Neuronal stem cell (in vitro differentiated cells): ENCODE measurements at regions not wholly inside any gene's neighbourhood (a gene's known extent, or its start where the extent isn't known, plus 50 kb on each side); places are given as distances from the start of the nearest gene placed in this dataset.

Experiments used
- DNase-seq: peaks from one replicate; pipeline ENCODE4 v3.0.0-alpha.2; 2013; ENCODE audit warnings: low spot score
- H2AFZ ChIP-seq: one replicate; pipeline ENCODE4 v1.6.1; 2013; ENCODE audit warnings: mild to moderate bottlenecking, low read length, inconsistent platforms
- H2AK5ac ChIP-seq: 2 replicates; pipeline ENCODE4 v1.6.1; 2013; ENCODE audit warnings: low read depth, mild to moderate bottlenecking, inconsistent platforms, low read length, moderate library complexity, mixed read lengths
- H2BK120ac ChIP-seq: 2 replicates; pipeline ENCODE4 v1.6.1; 2013; ENCODE audit warnings: low read depth, mild to moderate bottlenecking, inconsistent platforms, low read length, moderate library complexity, mixed read lengths
- H2BK12ac ChIP-seq: one replicate; pipeline ENCODE4 v1.6.1; 2013; ENCODE audit warnings: low read length, inconsistent platforms
- H2BK15ac ChIP-seq: 2 replicates; pipeline ENCODE4 v1.6.1; 2013; ENCODE audit warnings: mild to moderate bottlenecking, low read length, inconsistent platforms, mixed read lengths
- H2BK5ac ChIP-seq: one replicate; pipeline ENCODE4 v1.6.1; 2013; ENCODE audit warnings: inconsistent platforms, mild to moderate bottlenecking, low read length, moderate library complexity
- H3K14ac ChIP-seq: one replicate; pipeline ENCODE4 v1.6.1; 2013; ENCODE audit warnings: low read length, inconsistent platforms
- H3K18ac ChIP-seq: 2 replicates; pipeline ENCODE4 v1.6.1; 2013; ENCODE audit warnings: low read length, inconsistent platforms
- H3K23ac ChIP-seq: 2 replicates; pipeline ENCODE4 v1.6.1; 2013; ENCODE audit warnings: low read depth, mild to moderate bottlenecking, mixed read lengths, low read length, inconsistent platforms; ENCODE audit not compliant: poor library complexity
- H3K27ac ChIP-seq: replicated peaks from 3 replicates; pipeline ENCODE4 v1.5.1; 2013; ENCODE audit warnings: low read length, inconsistent platforms
- H3K27me3 ChIP-seq, 3 experiments: 2 replicates each; pipeline ENCODE4 v1.6.1; 2013; ENCODE audit warnings: low read length in 3 of 3, mild to moderate bottlenecking in 2 of 3, inconsistent platforms in 1 of 3, low read depth in 1 of 3, mixed read lengths in 1 of 3, moderate library complexity in 1 of 3; ENCODE audit not compliant: control insufficient read depth in 3 of 3, insufficient read depth in 3 of 3
- H3K36me3 ChIP-seq, 2 donors: replicated peaks in 1 of 2; 2 replicates each; pipeline ENCODE4 v1.6.1; 2013; ENCODE audit warnings: low read length in 2 of 2; ENCODE audit not compliant: control insufficient read depth in 2 of 2, insufficient read depth in 2 of 2
- H3K4ac ChIP-seq: 2 replicates; pipeline ENCODE4 v1.6.1; 2013; ENCODE audit warnings: inconsistent platforms, mild to moderate bottlenecking, low read length, moderate library complexity
- H3K4me1 ChIP-seq, 2 donors: 1 replicate in 1 of 2; 2 replicates in 1 of 2; pipeline ENCODE4 v1.6.1; 2013; ENCODE audit warnings: low read length in 2 of 2, low read depth in 1 of 2; ENCODE audit not compliant: control insufficient read depth in 2 of 2, insufficient read depth in 1 of 2
- H3K4me2 ChIP-seq: one replicate; pipeline ENCODE4 v1.6.1; 2013; ENCODE audit warnings: mild to moderate bottlenecking, low read length, inconsistent platforms; ENCODE audit not compliant: insufficient read depth, poor library complexity, severe bottlenecking
- H3K4me3 ChIP-seq, 2 donors: 2 replicates each; pipeline ENCODE4 v1.5.1; 2013; ENCODE audit warnings: low read length in 2 of 2, mild to moderate bottlenecking in 2 of 2, inconsistent platforms in 1 of 2, moderate library complexity in 1 of 2
- H3K79me1 ChIP-seq: one replicate; pipeline ENCODE4 v1.6.1; 2013; ENCODE audit warnings: low read depth, mild to moderate bottlenecking, inconsistent platforms, low read length, moderate library complexity
- H3K9ac ChIP-seq: one replicate; pipeline ENCODE4 v1.6.1; 2013; ENCODE audit warnings: mild to moderate bottlenecking, low read depth, low read length, inconsistent platforms; ENCODE audit not compliant: poor library complexity
- H3K9me3 ChIP-seq, 2 donors: replicated peaks in 1 of 2; 2 replicates each; pipeline versions ENCODE3 to v1.6.1; 2013; ENCODE audit warnings: low read length in 2 of 2, mild to moderate bottlenecking in 2 of 2, inconsistent platforms in 1 of 2, low read depth in 1 of 2, mixed read lengths in 1 of 2, moderate library complexity in 1 of 2; ENCODE audit not compliant: control insufficient read depth in 2 of 2, insufficient read depth in 1 of 2
- H4K8ac ChIP-seq: one replicate; pipeline ENCODE4 v1.6.1; 2013; ENCODE audit warnings: low read depth, mild to moderate bottlenecking, inconsistent platforms, low read length, moderate library complexity
- H4K91ac ChIP-seq: one replicate; pipeline ENCODE4 v1.6.1; 2013; ENCODE audit warnings: low read length, low read depth, mild to moderate bottlenecking, inconsistent platforms; ENCODE audit not compliant: poor library complexity
- WGBS, 2 donors: extraction: QIAGEN DNeasy Blood & Tissue Kit; methylation state at CpG; one replicate each; pipeline ENCODE4 v1.1.7; 2013; ENCODE audit warnings: missing lambda C conversion rate in 2 of 2, mixed read lengths in 1 of 2; ENCODE audit not compliant: insufficient read length in 2 of 2, insufficient replicate concordance in 1 of 2; ENCODE audit errors: extremely low coverage in 2 of 2; 5-methylcytosine and 5-hydroxymethylcytosine counted together

DNA sequence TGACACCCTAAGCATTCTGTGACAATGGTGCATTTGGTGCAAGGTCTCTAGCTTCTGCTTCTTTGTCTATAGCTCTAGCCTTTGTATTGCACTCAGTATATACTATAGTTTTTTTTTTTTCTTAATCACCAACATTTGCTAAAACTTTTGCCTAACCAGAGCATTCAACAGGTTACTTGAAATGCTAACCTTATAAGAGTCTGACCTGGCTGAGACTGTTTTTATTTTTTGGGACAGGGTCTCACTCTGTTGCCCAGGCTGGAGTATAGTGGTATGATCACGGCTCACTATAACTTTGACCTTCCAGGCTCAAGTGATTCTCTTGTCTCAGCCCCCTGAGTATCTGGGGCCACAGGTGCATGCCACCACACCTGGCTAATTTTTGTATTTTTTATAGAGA is 92.4 kb downstream of the ZNF365 start:
- peaks cover 0 to 2% of the 10 kb centered on the region in 2 donors for H3K9me3 ChIP-seq
- no peaks in the 10 kb centered on the region for H3K27me3 ChIP-seq
- no peaks in the 10 kb centered on the region for H3K79me1 ChIP-seq
- H3K23ac ChIP-seq = no peak overlapping the region
- no peaks in the 10 kb centered on the region for H3K4me1 ChIP-seq
- no peak overlapping the region for H3K4me3 ChIP-seq
- no peak overlapping the region for H2AK5ac ChIP-seq
- H2BK5ac ChIP-seq = no peak overlapping the region
- H3K9ac ChIP-seq = no peak overlapping the region
- DNase-seq = no peak
- H2BK12ac ChIP-seq = no peak overlapping the region
- no peak overlapping the region for H2AFZ ChIP-seq
- whole genome bisulfite sequencing, 2 donors = no CpG with 5 or more reads among the region's 1 CpG
- H3K4ac ChIP-seq = no peak overlapping the region
- H2BK15ac ChIP-seq = no peak overlapping the region
- no peaks in the 10 kb centered on the region for H3K36me3 ChIP-seq
- no peak overlapping the region for H2BK120ac ChIP-seq
- H3K14ac ChIP-seq = no peak overlapping the region
- H3K18ac ChIP-seq = no peak overlapping the region
- no peak overlapping the region for H4K8ac ChIP-seq
- H4K91ac ChIP-seq = no peak overlapping the region
- no peak overlapping the region for H3K4me2 ChIP-seq
- no peak overlapping the region for H3K27ac ChIP-seq

GRCh38 chr10:62467527-62467926 is 93.4 kb downstream of the ZNF365 start:
- H3K27me3 ChIP-seq = no peaks in the 10 kb centered on the region
- H2BK15ac ChIP-seq = no peak overlapping the region
- H2AK5ac ChIP-seq = no peak overlapping the region
- no peak overlapping the region for H4K91ac ChIP-seq
- no peak overlapping the region for H3K4me2 ChIP-seq
- H3K36me3 ChIP-seq = no peaks in the 10 kb centered on the region
- H3K18ac ChIP-seq = no peak overlapping the region
- WGBS, 2 donors = no CpG with 5 or more reads among the region's 2 CpGs
- H3K14ac ChIP-seq = no peak overlapping the region
- H3K9ac ChIP-seq = no peak overlapping the region
- H3K79me1 ChIP-seq = no peaks in the 10 kb centered on the region
- no peak for DNase-seq
- H3K4me3 ChIP-seq = no peak overlapping the region
- no peak overlapping the region for H4K8ac ChIP-seq
- H2BK120ac ChIP-seq = no peak overlapping the region
- H2BK12ac ChIP-seq = no peak overlapping the region
- no peak overlapping the region for H3K27ac ChIP-seq
- no peak overlapping the region for H2BK5ac ChIP-seq
- no peak overlapping the region for H2AFZ ChIP-seq
- peaks cover 0 to 2% of the 10 kb centered on the region in 2 donors for H3K9me3 ChIP-seq
- H3K4ac ChIP-seq = no peak overlapping the region
- no peak overlapping the region for H3K23ac ChIP-seq
- H3K4me1 ChIP-seq = no peaks in the 10 kb centered on the region

GRCh38 chr10:62471711-62472110 is 97.5 kb downstream of the ZNF365 start:
- no peak overlapping the region for H3K23ac ChIP-seq
- no peak overlapping the region for H2AFZ ChIP-seq
- H4K8ac ChIP-seq = no peak overlapping the region
- H3K18ac ChIP-seq = no peak overlapping the region
- no CpG with 5 or more reads among the region's 3 CpGs for WGBS, 2 donors
- no peak overlapping the region for H2BK5ac ChIP-seq
- DNase-seq = no peak
- no peak overlapping the region for H3K4ac ChIP-seq
- no peak overlapping the region for H2BK120ac ChIP-seq
- no peak overlapping the region for H3K14ac ChIP-seq
- H3K27ac ChIP-seq = no peak overlapping the region
- no peaks in the 10 kb centered on the region for H3K4me1 ChIP-seq
- H4K91ac ChIP-seq = no peak overlapping the region
- H3K4me2 ChIP-seq = no peak overlapping the region
- H3K4me3 ChIP-seq = no peak overlapping the region
- H2AK5ac ChIP-seq = no peak overlapping the region
- no peaks in the 10 kb centered on the region for H3K36me3 ChIP-seq
- H3K27me3 ChIP-seq = no peaks in the 10 kb centered on the region
- no peak overlapping the region for H2BK15ac ChIP-seq
- H3K9ac ChIP-seq = no peak overlapping the region
- no peaks in the 10 kb centered on the region for H3K9me3 ChIP-seq
- H2BK12ac ChIP-seq = no peak overlapping the region
- H3K79me1 ChIP-seq = no peaks in the 10 kb centered on the region

DNA sequence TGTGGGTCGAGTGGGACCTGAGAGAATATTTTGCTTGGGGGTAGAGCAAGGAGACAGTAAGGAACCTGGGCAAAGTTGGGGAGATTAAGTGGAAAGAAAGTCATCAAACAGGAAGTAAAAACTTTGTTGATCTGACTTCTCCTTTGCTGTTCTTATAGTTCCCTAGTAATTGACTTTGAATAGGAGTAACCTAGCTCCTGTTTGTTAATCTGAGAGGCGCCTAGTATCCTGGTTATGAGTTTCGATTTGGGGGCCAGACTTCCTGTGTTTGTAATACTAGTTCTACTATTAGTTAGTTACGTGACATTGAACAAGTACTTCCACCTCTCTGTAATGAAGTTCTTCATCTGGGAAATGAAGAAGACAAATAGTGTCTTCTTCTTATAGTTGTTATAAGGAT is 99.1 kb downstream of the ZNF365 start:
- H3K79me1 ChIP-seq = no peaks in the 10 kb centered on the region
- no peak overlapping the region for H2AK5ac ChIP-seq
- no peaks in the 10 kb centered on the region for H3K27me3 ChIP-seq
- no peak overlapping the region for H2BK120ac ChIP-seq
- H2BK15ac ChIP-seq = no peak overlapping the region
- no peak overlapping the region for H4K91ac ChIP-seq
- no peak overlapping the region for H4K8ac ChIP-seq
- H3K4me2 ChIP-seq = no peak overlapping the region
- no peak overlapping the region for H3K4ac ChIP-seq
- no peak for DNase-seq
- no peak overlapping the region for H3K18ac ChIP-seq
- no peak overlapping the region for H3K4me3 ChIP-seq
- no peak overlapping the region for H3K27ac ChIP-seq
- no peak overlapping the region for H3K14ac ChIP-seq
- H2BK12ac ChIP-seq = no peak overlapping the region
- H3K23ac ChIP-seq = no peak overlapping the region
- H3K4me1 ChIP-seq = no peaks in the 10 kb centered on the region
- WGBS, 2 donors = no CpG with 5 or more reads among the region's 4 CpGs
- no peak overlapping the region for H2AFZ ChIP-seq
- no peaks in the 10 kb centered on the region for H3K36me3 ChIP-seq
- H3K9ac ChIP-seq = no peak overlapping the region
- H3K9me3 ChIP-seq = no peaks in the 10 kb centered on the region
- H2BK5ac ChIP-seq = no peak overlapping the region
